ENCODE measurements at regions not wholly inside any gene's neighbourhood (a gene's known extent, or its start where the extent isn't known, plus 50 kb on each side); places are given as distances from the start of the nearest gene placed in this dataset.

GRCh38 chr4:121246698-121247097 lies 82.6 kb upstream of the TNIP3 start:
- TF ChIP-seq, protein P1, sequence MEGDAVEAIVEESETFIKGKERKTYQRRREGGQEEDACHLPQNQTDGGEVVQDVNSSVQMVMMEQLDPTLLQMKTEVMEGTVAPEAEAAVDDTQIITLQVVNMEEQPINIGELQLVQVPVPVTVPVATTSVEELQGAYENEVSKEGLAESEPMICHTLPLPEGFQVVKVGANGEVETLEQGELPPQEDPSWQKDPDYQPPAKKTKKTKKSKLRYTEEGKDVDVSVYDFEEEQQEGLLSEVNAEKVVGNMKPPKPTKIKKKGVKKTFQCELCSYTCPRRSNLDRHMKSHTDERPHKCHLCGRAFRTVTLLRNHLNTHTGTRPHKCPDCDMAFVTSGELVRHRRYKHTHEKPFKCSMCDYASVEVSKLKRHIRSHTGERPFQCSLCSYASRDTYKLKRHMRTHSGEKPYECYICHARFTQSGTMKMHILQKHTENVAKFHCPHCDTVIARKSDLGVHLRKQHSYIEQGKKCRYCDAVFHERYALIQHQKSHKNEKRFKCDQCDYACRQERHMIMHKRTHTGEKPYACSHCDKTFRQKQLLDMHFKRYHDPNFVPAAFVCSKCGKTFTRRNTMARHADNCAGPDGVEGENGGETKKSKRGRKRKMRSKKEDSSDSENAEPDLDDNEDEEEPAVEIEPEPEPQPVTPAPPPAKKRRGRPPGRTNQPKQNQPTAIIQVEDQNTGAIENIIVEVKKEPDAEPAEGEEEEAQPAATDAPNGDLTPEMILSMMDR (IDR thresholded peaks at IDR 0.05), result no peak
- no peak for TF ChIP-seq POLR2A (IDR thresholded peaks at IDR 0.05)

Data from esophagus squamous epithelium (tissue), 4 donors.